Activated gamma-delta T cell (primary cell): ENCODE measurements at regions not wholly inside any gene's neighbourhood (a gene's known extent, or its start where the extent isn't known, plus 50 kb on each side); places are given as distances from the start of the nearest gene placed in this dataset.

Experiments
- DNase-seq: peaks from one replicate; lab custom pipeline; 2025; lab: John Stamatoyannopoulos, UW

DNA sequence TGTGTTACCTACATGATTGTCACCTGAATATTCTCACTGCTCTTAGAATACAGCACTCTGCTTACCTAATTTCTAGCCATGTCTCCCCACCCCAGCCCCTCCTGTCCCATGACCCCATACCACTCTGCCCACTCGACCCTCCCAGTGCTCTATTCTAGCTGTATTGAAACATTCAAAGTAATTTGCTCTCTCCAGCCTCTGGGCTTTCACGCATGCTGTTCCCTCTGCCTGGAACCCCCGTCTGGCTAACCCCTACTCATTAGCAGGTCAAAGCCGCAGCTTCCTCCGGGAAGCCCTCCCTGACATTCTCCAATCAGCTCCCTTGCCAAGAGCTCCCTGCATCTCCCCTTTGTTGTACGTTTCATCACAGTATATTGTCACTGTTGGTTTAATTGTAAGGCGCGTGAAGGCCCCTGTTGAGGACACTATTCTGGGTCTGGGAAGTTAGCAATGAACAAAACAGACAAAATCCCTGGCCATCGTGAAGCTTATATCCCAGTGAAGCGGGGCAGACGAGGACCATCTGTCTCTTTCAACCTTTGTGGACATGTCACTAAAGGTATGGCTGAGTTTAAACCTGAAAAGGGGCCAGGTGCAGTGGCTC is 72.3 kb upstream of the LHX1 start:
- DNase-seq = no peak

DNA sequence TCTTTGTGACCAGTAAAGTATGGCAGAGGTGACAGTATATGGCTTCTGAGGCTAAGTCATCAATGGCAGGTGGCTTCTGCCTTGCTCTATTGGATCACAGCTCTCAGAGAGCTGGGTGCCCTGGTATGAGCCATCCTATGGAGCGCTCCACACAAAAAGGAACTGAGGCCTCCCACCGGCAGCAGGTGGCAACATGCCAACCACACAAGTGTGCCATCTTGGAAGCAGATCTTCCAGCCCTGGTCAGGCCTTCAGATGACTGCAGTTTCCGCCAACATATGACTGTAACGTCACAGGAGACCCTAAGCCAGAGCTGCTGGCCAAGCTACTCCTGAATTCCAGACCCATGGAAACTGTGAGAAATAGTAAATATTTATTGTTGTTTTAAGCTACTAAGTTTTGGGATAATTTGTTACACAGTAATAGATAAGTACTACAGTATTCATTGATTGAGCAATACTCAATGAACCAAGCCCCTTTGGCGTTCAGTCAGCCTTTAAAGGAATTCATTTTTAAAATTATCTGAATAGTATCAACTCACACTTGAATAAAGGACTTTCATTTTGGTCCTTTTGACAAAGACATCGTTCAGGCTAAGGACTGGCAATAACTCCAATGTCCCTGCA is 69.4 kb upstream of the LHX1 start:
- DNase-seq = no peak

DNA sequence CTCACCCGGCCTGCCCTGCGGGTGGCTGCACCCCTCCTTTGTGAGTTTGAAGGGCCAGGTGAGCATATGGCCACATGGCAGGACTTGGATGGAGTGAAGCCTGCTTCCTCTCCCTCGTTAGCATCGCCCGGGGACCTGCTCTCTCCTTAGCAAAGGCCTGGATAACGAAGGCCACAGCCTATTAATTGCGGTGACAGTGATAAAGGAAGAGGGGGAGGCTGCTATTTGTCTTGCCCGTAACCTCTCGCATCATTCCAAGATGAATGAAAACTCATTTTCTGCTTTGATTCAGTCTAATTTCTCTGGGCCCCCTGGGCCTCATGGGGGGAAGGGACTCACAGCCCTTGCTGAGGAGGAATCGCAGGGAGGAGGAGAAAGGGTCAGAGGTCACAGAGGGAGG is 68.5 kb upstream of the LHX1 start:
- no peak for DNase-seq

DNA sequence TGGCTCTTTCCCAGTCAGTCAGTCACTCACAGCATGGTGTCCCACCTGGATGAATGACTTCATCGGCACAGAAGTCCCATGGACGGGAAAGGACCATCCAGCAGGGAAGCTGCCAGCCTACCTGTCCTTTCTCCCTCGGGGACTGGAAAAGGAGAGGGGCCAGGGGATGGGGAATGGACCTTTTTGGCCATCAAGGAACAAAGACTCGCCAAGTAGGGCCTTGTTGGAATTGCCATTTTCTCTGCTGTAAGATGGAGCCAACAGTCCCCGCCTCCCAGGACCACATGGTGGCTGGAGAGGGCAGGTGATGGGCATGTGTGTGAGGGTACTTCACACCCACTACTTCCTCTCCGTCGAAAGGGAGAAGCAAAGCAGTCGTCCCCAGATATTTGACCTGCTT is 67.8 kb upstream of the LHX1 start:
- DNase-seq = no peak

- DNase-seq = no peak
Observed at GRCh38 chr17:36869856-36870719, 67.2 kb upstream of the LHX1 start.

DNA sequence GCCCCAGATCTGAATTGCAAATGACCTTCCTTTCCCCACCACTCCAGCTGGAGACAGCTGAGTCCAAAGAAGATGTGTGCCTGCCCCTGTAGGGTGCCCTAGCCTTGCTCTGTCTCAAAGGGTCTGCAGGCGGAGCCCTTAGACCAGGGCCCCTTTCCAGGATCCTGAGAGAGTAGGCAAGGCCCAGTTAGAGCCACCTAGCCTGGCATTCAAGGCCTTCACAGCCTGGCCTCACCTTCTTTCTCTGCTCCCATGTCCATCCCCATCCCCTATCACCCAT is 66.6 kb upstream of the LHX1 start:
- DNase-seq = no peak

- no peak for DNase-seq
Observed at GRCh38 chr17:36875698-36876293, 61.5 kb upstream of the LHX1 start.

DNA sequence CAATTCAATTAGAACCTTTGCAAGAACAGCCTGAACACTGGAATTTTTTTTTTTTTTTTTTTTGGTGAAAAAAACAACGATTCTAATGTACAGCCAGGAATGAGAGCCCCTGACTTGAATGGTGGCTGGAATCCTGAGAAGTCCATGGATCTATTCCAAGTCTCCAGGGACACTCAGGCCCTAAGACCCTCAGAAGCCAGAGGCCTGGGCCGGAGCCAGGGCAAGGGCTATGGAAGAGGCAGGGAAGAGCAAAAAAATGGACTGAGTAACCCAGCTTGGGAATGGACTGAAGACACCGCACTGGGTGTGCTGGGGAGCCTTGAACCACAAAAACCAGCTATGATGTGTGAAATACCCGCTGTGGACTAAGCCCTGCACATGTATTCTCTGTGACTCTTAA is 60.3 kb upstream of the LHX1 start:
- DNase-seq = no peak

GRCh38 chr17:36877771-36878170 is 59.5 kb upstream of the LHX1 start:
- DNase-seq = no peak

- DNase-seq = no peak
Observed at GRCh38 chr17:36878216-36878615, 59.1 kb upstream of the LHX1 start.

- DNase-seq = no peak
Observed at GRCh38 chr17:36879027-36879426, 58.2 kb upstream of the LHX1 start.

GRCh38 chr17:36879624-36880131 is 57.6 kb upstream of the LHX1 start:
- no peak for DNase-seq

DNA sequence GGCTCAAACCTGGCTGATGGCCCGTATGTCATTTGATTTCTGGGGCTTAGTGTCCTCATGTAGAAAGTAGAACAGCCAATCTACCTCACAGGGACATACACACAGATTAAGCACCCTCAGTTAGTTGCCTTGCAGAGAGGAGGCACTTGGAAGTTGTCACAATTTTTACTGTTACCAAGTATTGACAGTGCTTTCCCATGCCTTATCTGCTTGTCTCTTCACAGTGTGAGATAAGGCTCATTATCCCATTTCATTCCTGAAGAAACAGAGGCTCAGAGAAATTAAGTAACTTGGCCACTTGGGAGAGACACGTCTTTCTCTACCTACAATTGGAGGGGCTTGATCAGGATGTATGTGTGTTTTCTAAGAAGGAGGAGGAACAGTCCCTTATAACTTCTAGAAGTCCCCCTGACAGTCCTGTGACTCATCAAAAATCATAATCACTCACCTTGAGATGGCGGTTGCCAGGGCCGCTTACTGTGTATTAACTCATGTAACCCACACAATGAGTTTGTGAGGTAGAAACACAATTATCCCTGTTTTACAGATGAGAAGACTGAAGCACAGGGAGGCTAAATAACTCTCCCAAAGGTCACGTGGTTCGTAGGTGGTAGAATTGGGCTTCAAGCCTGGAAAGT is 56.9 kb upstream of the LHX1 start:
- DNase-seq = no peak

GRCh38 chr17:36881323-36881722 is 56.0 kb upstream of the LHX1 start:
- no peak for DNase-seq

- DNase-seq = no peak
Observed at GRCh38 chr17:36884495-36885152, 52.7 kb upstream of the LHX1 start.

- no peak for DNase-seq
Observed at GRCh38 chr17:36885153-36885735, 52.0 kb upstream of the LHX1 start.

GRCh38 chr17:36885771-36886377 is 51.4 kb upstream of the LHX1 start:
- no peak for DNase-seq
